ENCODE measurements at regions not wholly inside any gene's neighbourhood (a gene's known extent, or its start where the extent isn't known, plus 50 kb on each side); places are given as distances from the start of the nearest gene placed in this dataset.

GRCh38 chr11:27239305-27239942, 123.6 kb downstream of the CCDC34 start (continued):
- TF ChIP-seq TEAD4 (IDR thresholded peaks at IDR 0.05; ENCODE audit: low read length) (peak; percentile 38; the same call in 1 of the 2 replicates), TEAD4 (CRISPR knock-in tag; IDR thresholded peaks at IDR 0.05; ENCODE audit: borderline replicate concordance) (no peak), MIER1 (IDR thresholded peaks at IDR 0.05; ENCODE audit: low read depth) (no peak), MEIS2 (IDR thresholded peaks at IDR 0.05; ENCODE audit: partially characterized antibody) (peak; percentile 66), ATF2 (CRISPR knock-in tag; IDR thresholded peaks at IDR 0.05) (no peak), DNMT1 (IDR thresholded peaks at IDR 0.05) (no peak), MBD1 (CRISPR knock-in tag; IDR thresholded peaks at IDR 0.05) (no peak), UBTF (IDR thresholded peaks at IDR 0.05; ENCODE audit: borderline replicate concordance in 1 of 2, low read depth in 2 of 2, low read length in 2 of 2) (no peak), SNIP1 (IDR thresholded peaks at IDR 0.05; ENCODE audit: low read depth) (no peak), SMARCA5 (IDR thresholded peaks at IDR 0.05) (no peak), MBD2 (IDR thresholded peaks at IDR 0.05; ENCODE audit: borderline replicate concordance, low read depth) (no peak), LEF1 (IDR thresholded peaks at IDR 0.05) (no peak), ZNF778 (CRISPR knock-in tag; IDR thresholded peaks at IDR 0.05) (no peak), ZNF644 (tag; IDR thresholded peaks at IDR 0.05; ENCODE audit: low read depth) (no peak), ARID1B (IDR thresholded peaks at IDR 0.05) (peak; percentile 35; the same call in 1 of the 2 replicates), CBFA2T3 (IDR thresholded peaks at IDR 0.05) (peak; percentile 16; the same call in 1 of the 2 replicates), WHSC1 (IDR thresholded peaks at IDR 0.05; ENCODE audit: low read length) (no peak), ZNF561 (CRISPR knock-in tag; conservative IDR thresholded peaks at IDR 0.05) (no peak), ESRRA (IDR thresholded peaks at IDR 0.05; ENCODE audit: borderline replicate concordance, low read depth) (no peak)

All from K562 (cell line).